Retinal pigment epithelial cell (primary cell): ENCODE measurements at regions not wholly inside any gene's neighbourhood (a gene's known extent, or its start where the extent isn't known, plus 50 kb on each side); places are given as distances from the start of the nearest gene placed in this dataset.

Experiments
- DNase-seq: peaks from one replicate; pipeline ENCODE4 v3.0.0-alpha.2; 2010; ENCODE audit warnings: low read depth
- H3K4me3 ChIP-seq: 2 replicates; pipeline ENCODE4 v1.5.1; 2011; ENCODE audit warnings: mild to moderate bottlenecking, low read length, control low read depth, moderate library complexity
- TF ChIP-seq, protein P1 (sequence below): conservative IDR thresholded peaks from 2 replicates; pipeline ENCODE4 v1.5.1; 2011; ENCODE audit warnings: low read depth, low read length, control low read depth, inconsistent platforms

DNA sequence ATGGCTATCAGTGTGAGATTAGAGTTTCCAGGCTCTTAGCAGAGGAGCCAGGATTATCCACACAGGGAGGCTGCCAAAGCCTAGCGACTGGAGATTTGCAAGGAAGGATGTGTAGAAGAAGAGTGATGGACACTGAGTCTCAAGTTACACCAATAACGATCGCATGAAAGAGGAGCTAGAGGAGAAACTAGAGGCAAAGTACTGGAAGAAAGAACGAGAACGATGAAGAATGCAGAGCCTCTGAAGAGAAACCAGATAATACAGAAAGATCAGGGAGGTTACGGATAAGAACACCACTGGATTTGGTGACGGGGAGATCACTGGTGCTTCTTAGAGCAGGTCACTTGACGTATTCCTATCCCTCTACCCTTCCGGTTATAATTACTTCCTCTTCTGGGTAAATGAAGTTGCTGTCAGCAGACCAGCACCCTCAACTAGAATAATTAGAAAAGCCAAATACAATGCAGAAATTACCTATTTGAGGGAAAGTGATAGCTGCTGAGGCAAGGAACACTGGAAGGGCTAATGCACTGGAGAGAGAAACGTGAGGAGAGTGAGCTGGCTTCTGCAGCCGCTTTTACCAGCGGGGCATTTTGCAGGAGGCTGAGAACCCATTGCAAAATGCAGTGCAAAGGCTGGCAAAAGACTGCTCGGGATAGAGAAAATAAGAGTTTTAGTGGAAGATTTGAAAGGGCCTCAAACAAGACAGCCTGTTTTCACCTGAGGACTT is 93.1 kb upstream of the HIF1A start:
- TF ChIP-seq, protein P1, sequence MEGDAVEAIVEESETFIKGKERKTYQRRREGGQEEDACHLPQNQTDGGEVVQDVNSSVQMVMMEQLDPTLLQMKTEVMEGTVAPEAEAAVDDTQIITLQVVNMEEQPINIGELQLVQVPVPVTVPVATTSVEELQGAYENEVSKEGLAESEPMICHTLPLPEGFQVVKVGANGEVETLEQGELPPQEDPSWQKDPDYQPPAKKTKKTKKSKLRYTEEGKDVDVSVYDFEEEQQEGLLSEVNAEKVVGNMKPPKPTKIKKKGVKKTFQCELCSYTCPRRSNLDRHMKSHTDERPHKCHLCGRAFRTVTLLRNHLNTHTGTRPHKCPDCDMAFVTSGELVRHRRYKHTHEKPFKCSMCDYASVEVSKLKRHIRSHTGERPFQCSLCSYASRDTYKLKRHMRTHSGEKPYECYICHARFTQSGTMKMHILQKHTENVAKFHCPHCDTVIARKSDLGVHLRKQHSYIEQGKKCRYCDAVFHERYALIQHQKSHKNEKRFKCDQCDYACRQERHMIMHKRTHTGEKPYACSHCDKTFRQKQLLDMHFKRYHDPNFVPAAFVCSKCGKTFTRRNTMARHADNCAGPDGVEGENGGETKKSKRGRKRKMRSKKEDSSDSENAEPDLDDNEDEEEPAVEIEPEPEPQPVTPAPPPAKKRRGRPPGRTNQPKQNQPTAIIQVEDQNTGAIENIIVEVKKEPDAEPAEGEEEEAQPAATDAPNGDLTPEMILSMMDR: no peak
- H3K4me3 ChIP-seq: peak overlapping the region; percentile 27
- no peak for DNase-seq

DNA sequence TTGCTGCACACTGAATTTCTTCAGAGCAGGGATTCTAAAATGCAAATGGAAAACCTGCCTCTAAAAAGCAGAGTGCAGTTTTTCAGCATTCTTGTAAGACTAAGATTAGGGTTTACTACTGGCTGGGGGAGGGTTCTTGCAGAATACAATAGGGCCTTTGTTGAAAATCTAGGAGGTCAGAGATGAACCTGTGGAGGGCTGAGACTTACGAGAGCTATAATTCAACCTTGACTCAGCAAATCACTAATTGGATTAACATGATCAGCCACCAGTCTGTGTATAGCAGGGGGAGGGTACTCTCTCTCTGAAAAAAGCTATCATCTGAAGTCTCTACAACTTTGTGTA is 92.6 kb upstream of the HIF1A start:
- peak; percentile 93 for DNase-seq
- TF ChIP-seq, protein P1: no peak
- peak overlapping the region; percentile 27 for H3K4me3 ChIP-seq

DNA sequence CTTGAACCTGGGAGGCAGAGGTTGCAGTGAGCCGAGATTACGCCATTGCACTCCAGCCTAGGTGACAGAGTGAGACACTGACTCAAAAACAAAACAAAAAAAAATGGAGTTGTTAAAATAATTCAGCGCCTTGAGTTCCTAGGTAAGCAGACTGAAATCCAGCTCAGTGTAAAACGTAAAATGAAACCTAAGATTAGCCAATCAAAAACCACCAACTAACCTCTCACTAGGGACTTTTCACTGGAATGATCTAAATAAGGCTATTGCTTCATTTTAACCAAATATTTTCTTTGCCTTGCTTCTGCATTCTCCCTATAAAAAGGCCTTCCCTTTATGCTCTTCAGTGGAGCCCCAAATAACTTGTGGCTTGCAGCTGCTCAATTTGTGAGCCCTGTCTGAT is 91.6 kb upstream of the HIF1A start:
- no peak for DNase-seq

DNA sequence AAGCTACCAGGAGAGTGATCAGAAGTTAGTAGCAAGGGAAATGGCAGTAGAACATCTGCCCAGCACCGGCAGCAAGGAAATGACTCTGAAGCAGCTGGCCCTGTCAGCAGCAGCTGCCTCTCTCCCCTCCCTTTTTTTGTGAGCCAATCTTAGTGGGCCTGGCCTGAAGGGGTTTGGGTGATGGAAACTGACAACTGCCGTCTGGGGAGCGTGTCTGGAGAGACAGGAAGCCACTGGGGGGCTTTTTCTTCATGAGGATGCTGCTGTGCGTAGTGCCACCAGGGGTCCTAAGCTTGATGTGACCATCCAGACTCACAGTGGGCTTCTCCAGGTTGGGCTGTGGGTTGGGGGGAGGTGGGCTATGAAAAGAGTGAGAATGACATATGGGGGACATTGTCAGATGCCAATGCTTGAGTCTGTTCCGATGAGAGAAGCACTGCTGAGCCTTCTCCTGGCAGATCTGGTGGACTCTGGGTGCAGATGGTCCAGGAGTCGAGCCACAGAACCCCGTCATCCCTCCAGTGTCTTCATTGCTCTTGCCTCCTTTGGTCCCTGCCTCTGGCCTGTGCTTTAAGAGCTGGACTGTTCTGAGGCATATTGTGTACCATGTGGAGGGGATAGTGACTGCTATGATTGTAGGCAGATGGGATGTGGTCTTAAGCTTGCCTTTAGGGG is 87.6 kb upstream of the HIF1A start:
- no peak overlapping the region for H3K4me3 ChIP-seq
- TF ChIP-seq, protein P1: peak; percentile 22
- no peak for DNase-seq

More for the DNA sequence above, 91.6 kb upstream of the HIF1A start:
- H3K4me3 ChIP-seq: no peak overlapping the region
- TF ChIP-seq, protein P1: no peak

DNA sequence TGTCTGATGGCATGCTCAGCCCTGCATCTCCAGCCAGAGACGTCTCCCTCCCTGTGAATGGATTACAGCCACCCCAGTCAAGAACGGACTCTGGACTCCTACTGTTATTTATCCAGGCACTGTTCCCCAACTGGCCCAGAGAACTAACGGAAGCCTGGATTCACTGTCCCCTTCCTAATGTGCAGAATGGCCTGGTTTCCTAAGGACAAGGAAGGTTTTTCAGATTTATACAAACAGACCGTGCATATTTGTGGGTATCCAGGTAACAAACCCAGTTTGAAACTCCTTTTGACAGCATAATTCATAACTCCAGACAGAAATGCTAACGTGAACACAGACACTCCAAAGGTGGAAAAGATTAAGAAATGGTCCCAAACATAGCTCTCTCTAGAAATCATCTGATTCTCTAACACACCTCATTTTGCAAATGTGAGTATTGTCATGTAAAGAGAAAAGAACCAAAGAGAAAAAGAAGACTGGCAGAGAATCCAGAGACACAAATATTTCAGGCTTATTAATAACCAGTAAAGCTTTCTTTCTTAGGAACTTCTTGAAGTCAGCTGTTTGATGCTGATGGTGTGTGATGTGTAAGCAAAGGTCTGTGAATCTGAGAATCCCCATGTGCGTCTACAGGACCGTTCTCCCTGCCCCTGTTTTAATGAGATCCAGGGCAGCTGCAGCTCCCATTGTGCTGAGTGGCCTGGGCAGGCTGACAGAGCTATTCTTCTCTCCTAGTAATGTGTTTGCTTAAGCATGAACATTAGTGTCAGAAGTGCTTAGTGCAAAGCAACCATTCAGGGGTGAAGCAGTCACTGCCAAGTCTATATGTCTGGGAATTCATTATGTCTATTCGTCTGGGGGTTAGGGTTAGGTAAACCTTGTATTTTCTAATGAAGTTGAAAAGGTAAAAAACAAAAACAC is 86.8 kb upstream of the HIF1A start:
- peak; percentile 97 for DNase-seq
- H3K4me3 ChIP-seq: no peak overlapping the region
- TF ChIP-seq, protein P1: no peak

DNA sequence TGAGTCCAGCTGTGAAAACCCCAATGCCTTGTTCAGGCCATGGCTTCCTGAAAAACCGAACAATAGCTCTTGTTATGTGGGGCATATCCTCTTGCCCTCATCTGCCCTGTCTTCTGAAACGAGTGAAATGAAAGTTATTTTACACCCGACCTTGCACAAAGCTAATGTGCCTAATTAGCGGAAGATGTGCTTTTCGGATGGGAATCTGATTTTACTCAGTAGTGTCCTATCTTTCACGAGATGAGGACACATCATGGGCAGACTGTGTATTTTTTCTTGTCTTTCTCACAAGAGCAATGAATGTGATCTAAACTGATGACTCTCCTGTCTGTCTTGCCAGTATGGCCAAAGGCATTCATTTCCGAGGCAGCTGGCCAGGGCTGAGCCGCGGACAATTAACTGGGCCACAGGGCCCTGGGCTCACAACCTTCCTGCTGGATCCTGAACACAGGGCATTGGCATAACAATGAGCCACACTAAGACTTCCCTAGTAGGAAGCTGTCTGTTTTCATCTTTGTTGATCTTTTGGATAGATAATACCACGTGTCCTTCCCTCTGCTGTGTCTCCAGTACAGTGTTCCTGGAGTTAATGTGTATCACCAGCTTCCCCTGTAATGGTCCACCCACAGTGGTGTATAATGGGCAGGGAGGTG is 86.0 kb upstream of the HIF1A start:
- TF ChIP-seq, protein P1: no peak
- DNase-seq: peak; percentile 37
- no peak overlapping the region for H3K4me3 ChIP-seq
